ENCODE measurements at regions not wholly inside any gene's neighbourhood (a gene's known extent, or its start where the extent isn't known, plus 50 kb on each side); places are given as distances from the start of the nearest gene placed in this dataset.

DNA sequence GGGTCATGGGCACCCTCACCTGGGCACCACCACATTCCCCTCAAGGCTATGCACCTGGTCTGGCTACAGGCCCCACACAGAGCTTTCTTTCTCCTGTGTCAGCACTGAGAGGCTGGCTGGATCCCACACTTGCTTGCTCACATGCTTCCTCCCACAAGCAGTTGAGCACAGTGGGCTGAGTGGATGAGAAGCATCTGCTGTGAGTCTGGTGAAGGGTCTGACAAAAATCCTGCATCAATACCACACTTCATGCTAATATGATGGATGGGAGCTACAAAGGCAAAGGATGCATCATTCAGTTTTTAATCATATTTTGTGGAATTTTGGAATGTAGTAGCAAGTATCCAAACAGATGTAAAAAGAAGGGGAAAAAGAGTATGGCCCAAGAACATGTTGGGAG is 830.8 kb upstream of the PTPRD start:
- H3K9me3 Mint-ChIP-seq: peaks cover 13% of the 10 kb centered on the region
- H3K4me3 Mint-ChIP-seq: no peak overlapping the region
- no peak for ATAC-seq
- H3K27me3 Mint-ChIP-seq (ENCODE audit: low read depth): no peaks in the 10 kb centered on the region
- H3K36me3 Mint-ChIP-seq: no peaks in the 10 kb centered on the region
- H3K27ac Mint-ChIP-seq: no peak overlapping the region
- ChIA-PET CTCF (no interaction called here), POLR2A (no interaction called here)
- no peak for DNase-seq (ENCODE audit: low spot score)
- 0 out of 2 replicates have a peak, but pooled peaks cover 3% of the 10 kb centered on the region for H3K4me1 Mint-ChIP-seq
- TF ChIP-seq, protein P1, sequence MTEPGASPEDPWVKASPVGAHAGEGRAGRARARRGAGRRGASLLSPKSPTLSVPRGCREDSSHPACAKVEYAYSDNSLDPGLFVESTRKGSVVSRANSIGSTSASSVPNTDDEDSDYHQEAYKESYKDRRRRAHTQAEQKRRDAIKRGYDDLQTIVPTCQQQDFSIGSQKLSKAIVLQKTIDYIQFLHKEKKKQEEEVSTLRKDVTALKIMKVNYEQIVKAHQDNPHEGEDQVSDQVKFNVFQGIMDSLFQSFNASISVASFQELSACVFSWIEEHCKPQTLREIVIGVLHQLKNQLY (CRISPR knock-in tag; IDR thresholded peaks at IDR 0.05): no peak
- TF ChIP-seq NFATC4 (CRISPR knock-in tag; IDR thresholded peaks at IDR 0.05) (no peak), ZNF232 (CRISPR knock-in tag; IDR thresholded peaks at IDR 0.05) (no peak), FOXJ3 (CRISPR knock-in tag; IDR thresholded peaks at IDR 0.05; ENCODE audit: borderline replicate concordance) (no peak), IRF2 (CRISPR knock-in tag; IDR thresholded peaks at IDR 0.05; ENCODE audit: borderline replicate concordance, low read depth) (no peak), NR2C2 (CRISPR knock-in tag; IDR thresholded peaks at IDR 0.05) (no peak), CREB1 (CRISPR knock-in tag; IDR thresholded peaks at IDR 0.05) (no peak), ZNF423 (CRISPR knock-in tag; IDR thresholded peaks at IDR 0.05) (no peak), ZNF396 (CRISPR knock-in tag; IDR thresholded peaks at IDR 0.05; ENCODE audit: borderline replicate concordance) (no peak), OVOL2 (CRISPR knock-in tag; IDR thresholded peaks at IDR 0.05; ENCODE audit: borderline replicate concordance) (no peak), SMAD3 (CRISPR knock-in tag; IDR thresholded peaks at IDR 0.05; ENCODE audit: borderline replicate concordance) (no peak), SOX15 (CRISPR knock-in tag; IDR thresholded peaks at IDR 0.05) (no peak)
- TF ChIP-seq, protein P2, sequence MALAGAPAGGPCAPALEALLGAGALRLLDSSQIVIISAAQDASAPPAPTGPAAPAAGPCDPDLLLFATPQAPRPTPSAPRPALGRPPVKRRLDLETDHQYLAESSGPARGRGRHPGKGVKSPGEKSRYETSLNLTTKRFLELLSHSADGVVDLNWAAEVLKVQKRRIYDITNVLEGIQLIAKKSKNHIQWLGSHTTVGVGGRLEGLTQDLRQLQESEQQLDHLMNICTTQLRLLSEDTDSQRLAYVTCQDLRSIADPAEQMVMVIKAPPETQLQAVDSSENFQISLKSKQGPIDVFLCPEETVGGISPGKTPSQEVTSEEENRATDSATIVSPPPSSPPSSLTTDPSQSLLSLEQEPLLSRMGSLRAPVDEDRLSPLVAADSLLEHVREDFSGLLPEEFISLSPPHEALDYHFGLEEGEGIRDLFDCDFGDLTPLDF (CRISPR knock-in tag; IDR thresholded peaks at IDR 0.05): no peak
- TF ChIP-seq, protein P3, sequence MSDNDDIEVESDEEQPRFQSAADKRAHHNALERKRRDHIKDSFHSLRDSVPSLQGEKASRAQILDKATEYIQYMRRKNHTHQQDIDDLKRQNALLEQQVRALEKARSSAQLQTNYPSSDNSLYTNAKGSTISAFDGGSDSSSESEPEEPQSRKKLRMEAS (CRISPR knock-in tag; IDR thresholded peaks at IDR 0.05): no peak
- TF ChIP-seq, protein P4, sequence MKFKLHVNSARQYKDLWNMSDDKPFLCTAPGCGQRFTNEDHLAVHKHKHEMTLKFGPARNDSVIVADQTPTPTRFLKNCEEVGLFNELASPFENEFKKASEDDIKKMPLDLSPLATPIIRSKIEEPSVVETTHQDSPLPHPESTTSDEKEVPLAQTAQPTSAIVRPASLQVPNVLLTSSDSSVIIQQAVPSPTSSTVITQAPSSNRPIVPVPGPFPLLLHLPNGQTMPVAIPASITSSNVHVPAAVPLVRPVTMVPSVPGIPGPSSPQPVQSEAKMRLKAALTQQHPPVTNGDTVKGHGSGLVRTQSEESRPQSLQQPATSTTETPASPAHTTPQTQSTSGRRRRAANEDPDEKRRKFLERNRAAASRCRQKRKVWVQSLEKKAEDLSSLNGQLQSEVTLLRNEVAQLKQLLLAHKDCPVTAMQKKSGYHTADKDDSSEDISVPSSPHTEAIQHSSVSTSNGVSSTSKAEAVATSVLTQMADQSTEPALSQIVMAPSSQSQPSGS (CRISPR knock-in tag; IDR thresholded peaks at IDR 0.05; ENCODE audit: borderline replicate concordance, low read depth): no peak

DNA sequence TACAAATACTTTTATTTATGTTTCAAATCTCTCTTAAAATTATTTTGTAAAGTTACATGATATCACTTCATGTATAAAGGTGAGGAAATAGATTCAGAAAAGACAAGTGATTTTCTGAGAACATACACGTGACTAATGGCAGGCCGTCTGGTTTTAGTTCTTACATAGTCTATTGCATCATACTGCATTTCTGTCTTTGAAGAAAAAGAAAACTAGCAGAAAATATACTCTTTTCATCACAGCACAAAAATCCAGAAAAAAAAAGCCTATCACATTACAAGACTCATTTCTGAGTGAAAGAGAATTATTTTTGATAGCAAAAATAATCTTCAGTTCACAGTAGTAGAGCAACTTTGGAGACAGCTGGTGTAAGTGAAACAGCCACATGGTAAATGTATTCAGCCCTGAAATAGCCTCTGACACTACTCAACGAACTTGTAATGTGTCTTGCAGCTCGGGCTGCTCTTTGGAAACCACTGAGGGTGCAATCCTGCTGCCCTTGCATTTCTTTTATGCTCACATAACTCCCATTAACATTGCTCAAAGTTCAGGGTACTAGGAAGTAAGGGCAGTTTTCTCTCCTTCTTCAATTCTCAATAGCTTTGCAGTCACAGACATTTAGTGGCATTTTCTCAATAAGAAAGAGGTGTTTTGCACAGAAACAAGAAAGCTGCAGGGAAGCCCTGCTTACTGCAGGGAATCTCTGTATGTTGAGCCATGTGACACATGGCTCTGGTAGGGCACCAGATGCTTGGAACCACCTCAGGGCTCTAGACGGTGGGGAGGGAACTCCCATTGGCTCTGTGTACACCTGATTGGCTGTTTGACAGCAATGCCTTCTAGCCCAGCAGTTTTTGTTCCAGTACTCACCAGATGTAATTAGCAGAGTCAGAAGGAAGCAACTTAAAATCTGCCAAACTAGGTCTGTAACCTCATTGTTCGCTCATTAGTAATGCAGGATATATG is 845.3 kb upstream of the PTPRD start:
- ChIA-PET CTCF (no interaction called here), POLR2A (no interaction called here)
- TF ChIP-seq RELA (CRISPR knock-in tag; IDR thresholded peaks at IDR 0.05; ENCODE audit: borderline replicate concordance) (no peak), ZNF263 (CRISPR knock-in tag; IDR thresholded peaks at IDR 0.05; ENCODE audit: low read depth) (no peak), FOXJ3 (CRISPR knock-in tag; IDR thresholded peaks at IDR 0.05; ENCODE audit: borderline replicate concordance) (no peak)
- TF ChIP-seq, protein P5, sequence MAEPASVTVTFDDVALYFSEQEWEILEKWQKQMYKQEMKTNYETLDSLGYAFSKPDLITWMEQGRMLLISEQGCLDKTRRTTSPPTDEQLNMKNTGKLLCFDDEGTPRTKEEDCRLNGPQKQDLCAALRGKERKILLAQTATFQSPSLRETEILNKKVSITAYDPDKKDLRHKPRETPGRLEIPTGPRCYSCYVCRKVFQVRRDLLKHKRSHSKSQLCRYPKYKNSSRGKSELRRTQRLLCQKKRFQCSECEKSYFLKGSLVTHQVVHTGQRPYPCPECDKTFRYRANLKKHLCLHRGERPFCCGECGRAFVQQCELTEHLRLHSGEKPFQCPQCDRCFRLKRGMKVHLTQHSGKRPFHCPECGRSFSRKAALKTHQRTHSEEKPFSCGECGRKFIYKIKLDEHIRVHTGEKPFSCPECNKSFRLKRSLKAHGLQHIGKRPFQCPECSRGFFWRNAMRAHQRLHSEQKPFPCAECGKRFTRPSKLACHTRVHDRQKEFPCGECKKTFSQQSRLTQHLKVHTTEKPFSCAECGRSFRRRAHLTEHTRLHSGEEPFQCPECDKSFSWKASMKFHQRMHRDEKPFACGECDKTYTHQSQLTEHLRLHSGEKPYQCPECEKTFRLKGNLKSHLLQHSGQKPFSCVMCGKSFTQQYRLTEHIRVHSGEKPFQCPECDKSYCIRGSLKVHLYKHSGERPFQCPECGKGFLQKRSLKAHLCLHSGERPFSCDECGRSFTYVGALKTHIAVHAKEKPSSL (CRISPR knock-in tag; conservative IDR thresholded peaks at IDR 0.05): no peak
- TF ChIP-seq, protein P6, sequence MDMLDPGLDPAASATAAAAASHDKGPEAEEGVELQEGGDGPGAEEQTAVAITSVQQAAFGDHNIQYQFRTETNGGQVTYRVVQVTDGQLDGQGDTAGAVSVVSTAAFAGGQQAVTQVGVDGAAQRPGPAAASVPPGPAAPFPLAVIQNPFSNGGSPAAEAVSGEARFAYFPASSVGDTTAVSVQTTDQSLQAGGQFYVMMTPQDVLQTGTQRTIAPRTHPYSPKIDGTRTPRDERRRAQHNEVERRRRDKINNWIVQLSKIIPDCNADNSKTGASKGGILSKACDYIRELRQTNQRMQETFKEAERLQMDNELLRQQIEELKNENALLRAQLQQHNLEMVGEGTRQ (CRISPR knock-in tag; IDR thresholded peaks at IDR 0.05): peak; percentile 51
- TF ChIP-seq, protein P2 (CRISPR knock-in tag; IDR thresholded peaks at IDR 0.05): no peak
- Mint-ChIP-seq H3K4me1 (peaks cover 19% of the 10 kb centered on the region), H3K36me3 (no peaks in the 10 kb centered on the region), H3K4me3 (no peak overlapping the region), H3K27ac (no peak overlapping the region), H3K27me3 (ENCODE audit: low read depth) (no peaks in the 10 kb centered on the region; the same call in 1 of the 2 replicates), H3K9me3 (peaks cover 4% of the 10 kb centered on the region; the same call in 1 of the 2 replicates)
- peak; percentile 38 for DNase-seq (ENCODE audit: low spot score)
- peak; percentile 100 for ATAC-seq
